Neuronal stem cell (in vitro differentiated cells): ENCODE measurements at regions not wholly inside any gene's neighbourhood (a gene's known extent, or its start where the extent isn't known, plus 50 kb on each side); places are given as distances from the start of the nearest gene placed in this dataset.
"Not testable (repeated sequence)": the region's sequence is repeated elsewhere in the genome, so short reads cannot be mapped to it uniquely, and the experiment has no call there.

Experiments
- DNase-seq: peaks from one replicate; pipeline ENCODE4 v3.0.0-alpha.2; 2013; ENCODE audit warnings: low spot score
- H2AFZ ChIP-seq: one replicate; pipeline ENCODE4 v1.6.1; 2013; ENCODE audit warnings: mild to moderate bottlenecking, low read length, inconsistent platforms
- H2AK5ac ChIP-seq: 2 replicates; pipeline ENCODE4 v1.6.1; 2013; ENCODE audit warnings: low read depth, mild to moderate bottlenecking, inconsistent platforms, low read length, moderate library complexity, mixed read lengths
- H2BK120ac ChIP-seq: 2 replicates; pipeline ENCODE4 v1.6.1; 2013; ENCODE audit warnings: low read depth, mild to moderate bottlenecking, inconsistent platforms, low read length, moderate library complexity, mixed read lengths
- H2BK12ac ChIP-seq: one replicate; pipeline ENCODE4 v1.6.1; 2013; ENCODE audit warnings: low read length, inconsistent platforms
- H2BK15ac ChIP-seq: 2 replicates; pipeline ENCODE4 v1.6.1; 2013; ENCODE audit warnings: mild to moderate bottlenecking, low read length, inconsistent platforms, mixed read lengths
- H2BK5ac ChIP-seq: one replicate; pipeline ENCODE4 v1.6.1; 2013; ENCODE audit warnings: inconsistent platforms, mild to moderate bottlenecking, low read length, moderate library complexity
- H3K14ac ChIP-seq: one replicate; pipeline ENCODE4 v1.6.1; 2013; ENCODE audit warnings: low read length, inconsistent platforms
- H3K18ac ChIP-seq: 2 replicates; pipeline ENCODE4 v1.6.1; 2013; ENCODE audit warnings: low read length, inconsistent platforms
- H3K23ac ChIP-seq: 2 replicates; pipeline ENCODE4 v1.6.1; 2013; ENCODE audit warnings: low read depth, mild to moderate bottlenecking, mixed read lengths, low read length, inconsistent platforms; ENCODE audit not compliant: poor library complexity
- H3K27ac ChIP-seq: replicated peaks from 3 replicates; pipeline ENCODE4 v1.5.1; 2013; ENCODE audit warnings: low read length, inconsistent platforms
- H3K27me3 ChIP-seq, 3 experiments: 2 replicates each; pipeline ENCODE4 v1.6.1; 2013; ENCODE audit warnings: low read length in 3 of 3, mild to moderate bottlenecking in 2 of 3, inconsistent platforms in 1 of 3, low read depth in 1 of 3, mixed read lengths in 1 of 3, moderate library complexity in 1 of 3; ENCODE audit not compliant: control insufficient read depth in 3 of 3, insufficient read depth in 3 of 3
- H3K36me3 ChIP-seq, 2 donors: replicated peaks in 1 of 2; 2 replicates each; pipeline ENCODE4 v1.6.1; 2013; ENCODE audit warnings: low read length in 2 of 2; ENCODE audit not compliant: control insufficient read depth in 2 of 2, insufficient read depth in 2 of 2
- H3K4ac ChIP-seq: 2 replicates; pipeline ENCODE4 v1.6.1; 2013; ENCODE audit warnings: inconsistent platforms, mild to moderate bottlenecking, low read length, moderate library complexity
- H3K4me1 ChIP-seq, 2 donors: 1 replicate in 1 of 2; 2 replicates in 1 of 2; pipeline ENCODE4 v1.6.1; 2013; ENCODE audit warnings: low read length in 2 of 2, low read depth in 1 of 2; ENCODE audit not compliant: control insufficient read depth in 2 of 2, insufficient read depth in 1 of 2
- H3K4me2 ChIP-seq: one replicate; pipeline ENCODE4 v1.6.1; 2013; ENCODE audit warnings: mild to moderate bottlenecking, low read length, inconsistent platforms; ENCODE audit not compliant: insufficient read depth, poor library complexity, severe bottlenecking
- H3K4me3 ChIP-seq, 2 donors: 2 replicates each; pipeline ENCODE4 v1.5.1; 2013; ENCODE audit warnings: low read length in 2 of 2, mild to moderate bottlenecking in 2 of 2, inconsistent platforms in 1 of 2, moderate library complexity in 1 of 2
- H3K79me1 ChIP-seq: one replicate; pipeline ENCODE4 v1.6.1; 2013; ENCODE audit warnings: low read depth, mild to moderate bottlenecking, inconsistent platforms, low read length, moderate library complexity
- H3K9ac ChIP-seq: one replicate; pipeline ENCODE4 v1.6.1; 2013; ENCODE audit warnings: mild to moderate bottlenecking, low read depth, low read length, inconsistent platforms; ENCODE audit not compliant: poor library complexity
- H3K9me3 ChIP-seq, 2 donors: replicated peaks in 1 of 2; 2 replicates each; pipeline versions ENCODE3 to v1.6.1; 2013; ENCODE audit warnings: low read length in 2 of 2, mild to moderate bottlenecking in 2 of 2, inconsistent platforms in 1 of 2, low read depth in 1 of 2, mixed read lengths in 1 of 2, moderate library complexity in 1 of 2; ENCODE audit not compliant: control insufficient read depth in 2 of 2, insufficient read depth in 1 of 2
- H4K8ac ChIP-seq: one replicate; pipeline ENCODE4 v1.6.1; 2013; ENCODE audit warnings: low read depth, mild to moderate bottlenecking, inconsistent platforms, low read length, moderate library complexity
- H4K91ac ChIP-seq: one replicate; pipeline ENCODE4 v1.6.1; 2013; ENCODE audit warnings: low read length, low read depth, mild to moderate bottlenecking, inconsistent platforms; ENCODE audit not compliant: poor library complexity
- WGBS, 2 donors: extraction: QIAGEN DNeasy Blood & Tissue Kit; methylation state at CpG; one replicate each; pipeline ENCODE4 v1.1.7; 2013; ENCODE audit warnings: missing lambda C conversion rate in 2 of 2, mixed read lengths in 1 of 2; ENCODE audit not compliant: insufficient read length in 2 of 2, insufficient replicate concordance in 1 of 2; ENCODE audit errors: extremely low coverage in 2 of 2; 5-methylcytosine and 5-hydroxymethylcytosine counted together

DNA sequence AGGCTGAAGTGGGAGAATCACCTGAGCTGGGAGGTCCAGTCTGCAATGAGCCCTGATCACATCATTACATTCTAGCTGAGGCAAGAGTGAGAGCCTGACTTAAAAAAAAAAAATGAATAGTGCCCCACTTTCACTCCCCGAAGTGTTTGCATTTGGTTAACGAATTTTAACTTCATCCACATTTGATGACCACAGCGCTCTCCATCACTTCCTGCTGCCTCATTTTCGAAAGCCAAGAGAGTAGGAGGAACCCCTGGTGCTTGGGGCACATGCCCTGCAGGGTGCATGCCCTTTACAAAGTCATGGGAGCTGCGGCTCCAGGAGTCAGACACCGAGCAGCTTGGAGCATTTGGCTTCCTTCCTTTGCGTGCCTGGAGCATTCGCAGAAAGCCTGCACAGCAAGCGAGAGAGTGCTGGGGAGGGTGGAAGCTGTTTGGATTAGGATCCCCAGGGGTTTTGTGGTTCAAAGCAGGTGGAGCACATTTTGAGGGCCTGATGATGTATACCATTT lies 119.1 kb upstream of the METTL14 start:
- Histone ChIP-seq H3K4me2 (peak overlapping the region; percentile 18), H4K8ac (peak overlapping the region; percentile 17)
- not testable (repeated sequence) for DNase-seq, H3K23ac ChIP-seq, H3K4me3 ChIP-seq, H3K27me3 ChIP-seq, H3K9me3 ChIP-seq, H2BK12ac ChIP-seq, H2BK120ac ChIP-seq, H3K9ac ChIP-seq, H2BK5ac ChIP-seq, H3K27ac ChIP-seq, H2AFZ ChIP-seq, H3K36me3 ChIP-seq, H3K79me1 ChIP-seq, H3K18ac ChIP-seq, H3K14ac ChIP-seq, H4K91ac ChIP-seq, H3K4me1 ChIP-seq, H3K4ac ChIP-seq, H2AK5ac ChIP-seq, H2BK15ac ChIP-seq
- no CpG with 5 or more reads among the region's 9 CpGs for WGBS, 2 donors

DNA sequence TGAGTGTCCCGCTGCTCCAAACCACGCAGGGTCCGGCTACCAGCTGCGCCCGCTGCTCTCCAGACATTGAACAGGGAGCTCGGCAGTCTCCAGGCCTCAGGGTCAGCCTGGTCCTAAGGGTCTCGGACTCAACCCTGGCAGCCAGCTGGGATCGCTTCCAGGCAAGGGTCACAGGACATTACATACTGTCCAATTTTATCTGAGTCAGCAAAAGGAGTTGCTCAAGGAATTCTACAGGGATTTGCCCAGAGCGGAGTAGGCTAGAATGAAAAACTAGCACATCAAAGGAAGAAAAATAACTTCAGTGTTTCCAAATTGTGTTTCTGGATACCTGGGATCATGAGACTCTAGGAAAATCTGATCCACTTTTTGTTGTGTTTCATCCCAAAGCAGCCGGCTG lies 112.2 kb upstream of the METTL14 start:
- H3K9me3 ChIP-seq, H3K9ac ChIP-seq, H2AK5ac ChIP-seq, H2AFZ ChIP-seq, H3K18ac ChIP-seq, H4K91ac ChIP-seq, H2BK12ac ChIP-seq, H2BK5ac ChIP-seq, H3K27ac ChIP-seq, H2BK15ac ChIP-seq, H3K36me3 ChIP-seq, H3K4ac ChIP-seq, H3K4me3 ChIP-seq, H3K4me2 ChIP-seq, H3K4me1 ChIP-seq, H3K14ac ChIP-seq, H3K23ac ChIP-seq, H3K79me1 ChIP-seq, DNase-seq, H3K27me3 ChIP-seq, H4K8ac ChIP-seq, H2BK120ac ChIP-seq: not testable (repeated sequence)
- WGBS, 2 donors = no CpG with 5 or more reads among the region's 10 CpGs

DNA sequence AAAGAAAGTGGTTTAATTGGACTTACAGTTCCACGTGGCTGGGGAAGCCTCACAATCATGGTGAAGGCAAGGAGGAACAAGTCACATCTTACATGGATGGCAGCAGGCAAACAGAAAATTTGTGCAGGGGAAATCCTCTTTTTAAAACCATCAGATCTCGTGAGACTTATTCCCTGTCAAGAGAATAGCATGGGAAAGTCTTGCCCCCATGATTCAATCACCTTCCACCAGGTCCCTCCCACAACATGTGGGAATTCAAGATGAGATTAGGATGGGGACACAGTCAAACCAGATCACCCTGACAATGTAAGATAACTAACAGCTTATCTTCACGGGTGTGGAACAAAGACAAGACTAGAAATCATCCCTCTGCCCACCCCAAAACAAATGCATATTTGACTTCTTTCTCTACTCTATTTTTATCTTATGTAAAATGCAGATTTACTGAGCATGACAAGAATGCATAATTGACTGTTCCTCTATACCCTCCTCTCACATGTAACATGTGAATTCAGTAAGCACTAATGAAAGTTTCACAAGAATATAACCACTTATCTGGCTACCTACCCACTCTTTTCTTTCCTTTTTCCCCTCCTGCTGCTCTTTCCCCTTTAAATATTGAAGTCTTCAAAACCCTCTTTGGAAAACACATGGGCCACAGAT lies 110.8 kb upstream of the METTL14 start:
- not testable (repeated sequence) for H3K18ac ChIP-seq, H3K4me3 ChIP-seq, H4K91ac ChIP-seq, H3K14ac ChIP-seq, H2BK120ac ChIP-seq, H3K27ac ChIP-seq, H3K9me3 ChIP-seq, H3K27me3 ChIP-seq, H3K4me1 ChIP-seq, H4K8ac ChIP-seq, H3K79me1 ChIP-seq, H2BK5ac ChIP-seq, H2AK5ac ChIP-seq, H3K9ac ChIP-seq, H2BK15ac ChIP-seq, DNase-seq, H3K4ac ChIP-seq, H3K23ac ChIP-seq, H2BK12ac ChIP-seq, H2AFZ ChIP-seq, H3K4me2 ChIP-seq, H3K36me3 ChIP-seq
- no CpG with 5 or more reads among the region's 3 CpGs for WGBS, 2 donors

DNA sequence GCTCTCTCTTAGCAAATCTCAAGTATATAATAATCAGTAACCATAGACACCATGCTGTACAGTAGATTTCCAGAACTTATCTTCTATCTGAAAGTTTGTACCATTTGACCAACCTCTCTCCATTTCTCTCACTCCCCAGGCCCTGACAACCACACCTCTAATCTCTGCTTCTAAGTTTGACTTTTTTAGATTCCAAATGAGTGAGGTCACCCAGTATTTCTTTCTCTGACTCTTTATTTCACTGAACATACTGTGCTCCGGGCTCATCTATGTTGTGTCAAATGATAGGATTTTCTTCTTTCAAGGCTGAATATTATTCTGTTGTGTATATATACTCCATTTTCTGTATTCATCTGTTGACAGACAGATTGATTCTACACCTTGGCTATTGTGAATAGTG lies 110.1 kb upstream of the METTL14 start:
- H4K8ac ChIP-seq, H3K27ac ChIP-seq, H3K79me1 ChIP-seq, H3K4me3 ChIP-seq, H4K91ac ChIP-seq, H2BK15ac ChIP-seq, H3K4me2 ChIP-seq, H3K27me3 ChIP-seq, H2BK5ac ChIP-seq, H3K4ac ChIP-seq, H3K9me3 ChIP-seq, H3K23ac ChIP-seq, H3K4me1 ChIP-seq, H3K36me3 ChIP-seq, H2AK5ac ChIP-seq, H3K18ac ChIP-seq, H2AFZ ChIP-seq, H3K14ac ChIP-seq, DNase-seq, H2BK120ac ChIP-seq, H3K9ac ChIP-seq, H2BK12ac ChIP-seq: not testable (repeated sequence)
- whole genome bisulfite sequencing, 2 donors = no CpG with 5 or more reads among the region's 1 CpG
